SH-SY5Y (cell line): ENCODE measurements at regions not wholly inside any gene's neighbourhood (a gene's known extent, or its start where the extent isn't known, plus 50 kb on each side); places are given as distances from the start of the nearest gene placed in this dataset.

Experiments used
- GATA2 ChIP-seq: IDR thresholded peaks from 2 replicates; pipeline ENCODE4 v1.6.1; 2011; ENCODE audit warnings: mild to moderate bottlenecking, low read depth, low read length
- GATA3 ChIP-seq: IDR thresholded peaks from 2 replicates; pipeline ENCODE4 v1.6.1; 2011; ENCODE audit warnings: low read depth, mild to moderate bottlenecking, low read length, moderate library complexity

GRCh38 chr10:62616885-62617590, 187.5 kb upstream of the ADO start:
- TF ChIP-seq GATA2 = no peak

DNA sequence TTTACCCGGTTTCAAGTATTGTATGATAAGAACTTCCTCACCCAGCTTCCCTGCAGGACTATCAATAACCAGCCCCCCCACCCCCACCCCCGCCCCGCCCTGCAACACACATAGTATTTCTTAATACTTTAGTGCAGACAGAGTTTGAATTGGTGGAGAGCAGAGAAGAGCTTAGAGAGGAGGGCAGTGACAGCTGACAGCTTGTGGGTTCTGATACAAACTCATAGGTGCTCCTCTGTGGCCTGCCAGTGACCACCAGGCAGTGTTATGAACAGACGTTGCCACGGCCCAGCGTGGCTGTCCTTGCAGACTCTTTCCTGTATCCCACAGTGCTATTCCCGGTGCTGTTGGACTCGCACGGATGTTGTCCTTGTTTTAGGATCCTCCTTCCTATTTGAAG, 186.9 kb upstream of the ADO start:
- TF ChIP-seq GATA3 (no peak), GATA2 (no peak)

- no peak for TF ChIP-seq GATA2
- no peak for TF ChIP-seq GATA3
Observed at GRCh38 chr10:62618054-62618453, 186.5 kb upstream of the ADO start.

DNA sequence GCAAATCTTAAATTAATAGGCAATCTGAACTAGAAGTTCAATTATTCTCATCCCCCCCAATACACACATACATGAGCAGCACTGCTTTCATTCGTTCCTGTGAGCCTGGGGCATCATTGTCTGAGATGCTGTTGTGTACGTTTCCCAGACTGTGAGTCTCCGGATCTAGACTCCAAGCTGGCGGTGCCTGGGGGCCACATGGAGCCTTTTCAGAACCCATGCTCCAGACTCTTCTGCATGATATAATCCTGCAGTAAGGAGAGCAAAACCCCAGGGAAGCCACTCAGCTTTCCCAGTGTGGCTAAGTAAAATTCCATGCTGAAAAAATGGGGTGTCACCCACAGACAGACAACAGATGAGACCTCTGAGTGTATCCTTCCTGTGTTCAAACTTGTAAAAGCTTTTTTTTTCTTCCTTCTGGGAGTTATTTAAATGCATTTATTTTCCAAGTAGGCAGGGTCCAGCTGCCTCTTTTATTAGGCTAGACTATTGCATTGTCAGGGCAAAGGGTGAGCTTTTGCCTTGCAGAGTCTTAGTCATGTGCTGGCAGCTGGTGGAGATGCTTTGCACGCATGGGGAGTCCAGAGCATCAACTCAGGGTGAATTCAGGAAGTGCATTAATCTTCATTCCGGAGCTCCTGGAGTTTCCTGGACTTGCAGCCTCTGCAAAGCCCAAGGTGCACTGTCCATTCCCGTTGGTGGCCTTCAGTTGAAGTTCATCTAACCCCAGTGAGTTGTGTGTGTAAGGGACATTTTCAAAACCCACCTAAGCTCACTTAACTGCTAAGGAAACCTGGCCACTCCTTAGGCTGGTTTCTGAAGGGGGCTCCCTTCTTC, 185.7 kb upstream of the ADO start:
- no peak for TF ChIP-seq GATA2
- TF ChIP-seq GATA3 = no peak

- no peak for TF ChIP-seq GATA3
- no peak for TF ChIP-seq GATA2
Observed at GRCh38 chr10:62619413-62619738, 185.1 kb upstream of the ADO start.

DNA sequence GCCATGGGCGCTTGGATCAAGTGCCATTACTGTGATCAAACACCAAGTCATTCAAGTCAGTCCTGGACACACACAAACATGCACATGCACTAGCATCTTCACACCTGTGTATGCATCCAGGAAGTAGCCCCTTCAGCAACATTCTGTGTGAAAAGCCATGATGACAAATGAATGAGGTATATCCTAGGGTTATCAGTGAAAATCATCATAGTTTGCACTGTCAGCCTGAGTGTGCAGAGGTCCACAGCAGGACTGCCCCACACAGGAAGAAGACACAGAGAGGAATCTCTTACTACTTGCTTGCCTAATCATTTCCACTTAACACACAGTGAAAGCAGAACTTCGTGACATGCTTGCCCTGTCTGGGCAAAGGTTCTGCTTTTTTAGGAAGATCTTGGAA, 184.0 kb upstream of the ADO start:
- TF ChIP-seq GATA3 (no peak), GATA2 (no peak)

GRCh38 chr10:62623223-62623622, 181.3 kb upstream of the ADO start:
- TF ChIP-seq GATA2 = peak; percentile 64
- TF ChIP-seq GATA3 = peak; percentile 33; the same call in 1 of the 2 replicates

DNA sequence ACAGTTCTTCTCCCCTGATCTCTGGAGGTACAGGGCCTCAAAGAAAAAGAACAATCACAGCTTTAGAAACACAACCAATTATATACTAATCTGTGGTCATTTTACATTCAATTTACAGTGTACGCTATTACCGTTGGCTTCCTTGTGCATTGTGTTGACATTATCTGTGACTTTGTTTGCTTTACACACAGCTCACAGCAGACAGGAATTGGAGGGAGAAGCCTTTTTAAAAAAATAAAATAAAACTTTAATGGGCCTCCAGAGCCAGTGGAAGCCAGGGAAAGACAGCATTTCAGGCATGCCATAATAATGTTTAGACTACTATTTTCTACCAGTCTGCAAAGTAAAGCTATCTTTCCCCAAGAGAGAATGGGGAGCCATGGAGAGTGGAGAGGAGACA, 179.0 kb upstream of the ADO start:
- TF ChIP-seq GATA2 (no peak), GATA3 (no peak)

DNA sequence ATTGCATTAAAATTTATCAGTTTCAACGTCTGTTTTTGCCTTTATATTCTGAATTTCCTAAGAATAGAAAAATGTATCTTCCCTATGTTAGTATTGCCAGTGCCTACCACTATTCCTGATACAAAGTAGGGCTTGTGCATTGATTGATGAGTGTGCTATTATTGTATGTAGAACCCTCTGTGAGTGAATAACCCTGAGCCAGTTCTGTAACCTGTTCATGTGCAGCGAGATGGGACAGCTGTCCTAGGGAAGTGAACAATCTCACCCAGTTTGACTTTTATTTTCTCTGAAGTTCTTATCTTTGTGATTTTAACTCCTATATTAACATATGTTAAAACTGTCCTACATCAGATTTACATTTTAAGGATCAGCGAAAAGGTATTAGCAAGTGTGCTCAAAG, 178.4 kb upstream of the ADO start:
- no peak for TF ChIP-seq GATA2
- no peak for TF ChIP-seq GATA3

DNA sequence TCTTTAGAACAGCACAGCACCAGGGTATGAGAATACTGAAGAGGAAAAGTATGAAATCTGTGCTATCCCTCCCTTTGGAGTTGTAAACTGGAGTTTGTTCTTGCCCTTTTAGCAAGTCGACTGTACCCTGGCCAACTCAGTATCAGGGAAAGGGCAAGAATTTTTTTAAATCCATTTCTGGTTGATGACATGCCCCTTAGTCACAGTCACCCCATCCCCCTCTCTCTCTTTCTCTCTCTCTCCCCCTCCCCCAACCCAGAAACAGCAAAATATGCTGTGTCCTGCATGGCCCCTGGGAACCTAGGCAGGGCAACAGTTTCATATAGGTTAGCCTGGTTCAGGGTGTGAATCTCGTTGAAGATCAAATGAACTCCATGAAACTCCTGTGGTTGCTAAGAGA, 177.7 kb upstream of the ADO start:
- TF ChIP-seq GATA2 = no peak
- TF ChIP-seq GATA3 = no peak

DNA sequence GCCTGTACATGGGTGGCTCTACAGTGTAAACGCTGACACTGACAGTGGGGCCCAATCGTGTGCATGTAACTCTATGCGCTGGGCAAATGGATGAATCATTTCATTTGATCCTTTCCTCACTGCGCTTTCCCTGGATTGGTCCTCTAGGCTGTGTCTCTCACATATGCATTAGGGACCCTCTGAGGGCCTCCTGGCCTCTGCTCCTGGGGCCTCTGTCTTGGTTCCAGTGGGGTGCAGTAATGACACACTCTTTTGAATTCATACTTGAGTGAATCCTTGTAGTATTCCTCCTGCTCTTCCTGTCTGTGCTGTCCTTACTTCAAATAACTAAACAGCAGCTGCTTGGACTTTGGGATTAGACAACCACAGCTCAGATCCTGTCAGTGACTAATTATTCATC, 176.5 kb upstream of the ADO start:
- TF ChIP-seq GATA2 (no peak), GATA3 (no peak)

DNA sequence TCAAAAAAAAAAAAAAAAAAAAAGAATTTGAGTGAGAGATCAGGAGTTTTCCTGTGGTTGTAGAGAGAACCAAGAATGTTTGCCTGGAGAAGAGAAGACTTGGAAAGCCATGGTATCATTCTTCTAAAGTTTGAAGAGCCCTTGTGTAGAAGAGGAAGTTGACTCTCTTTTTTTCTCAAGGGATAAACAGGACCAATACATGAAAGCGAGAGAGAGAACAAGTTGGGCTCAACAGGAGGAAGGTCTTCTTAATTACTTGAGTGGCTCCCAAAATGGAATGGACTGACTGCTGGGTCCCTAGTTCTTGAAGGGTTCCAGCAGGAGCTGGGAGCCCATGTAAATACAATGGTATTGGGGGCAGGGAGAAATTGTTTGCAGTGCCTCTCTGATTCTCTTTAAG, 173.3 kb upstream of the ADO start:
- TF ChIP-seq GATA2 = no peak
- TF ChIP-seq GATA3 = no peak

- TF ChIP-seq GATA2 (no peak), GATA3 (no peak)
Observed at GRCh38 chr10:62632071-62632809, 172.3 kb upstream of the ADO start.

- TF ChIP-seq GATA2 (no peak), GATA3 (no peak)
Observed at GRCh38 chr10:62633976-62634375, 170.5 kb upstream of the ADO start.

- TF ChIP-seq GATA2 (no peak), GATA3 (no peak)
Observed at GRCh38 chr10:62634576-62634975, 169.9 kb upstream of the ADO start.
